C4-2B (cell line): ENCODE measurements at regions not wholly inside any gene's neighbourhood (a gene's known extent, or its start where the extent isn't known, plus 50 kb on each side); places are given as distances from the start of the nearest gene placed in this dataset.
"Not testable (repeated sequence)": the region's sequence is repeated elsewhere in the genome, so short reads cannot be mapped to it uniquely, and the experiment has no call there.

Source experiments
- H3K27ac ChIP-seq: fragments of 450-650 bp; 2 replicates; pipeline ENCODE4 v1.5.1; 2017
- ZFX ChIP-seq: fragments of 450-650 bp; IDR thresholded peaks from 2 replicates; pipeline ENCODE4 v1.6.1; 2017
- TF ChIP-seq, protein P1 (sequence below): fragments of 450-650 bp; conservative IDR thresholded peaks from 2 replicates; pipeline ENCODE4 v1.5.1; 2017; ENCODE audit warnings: mild to moderate bottlenecking

DNA sequence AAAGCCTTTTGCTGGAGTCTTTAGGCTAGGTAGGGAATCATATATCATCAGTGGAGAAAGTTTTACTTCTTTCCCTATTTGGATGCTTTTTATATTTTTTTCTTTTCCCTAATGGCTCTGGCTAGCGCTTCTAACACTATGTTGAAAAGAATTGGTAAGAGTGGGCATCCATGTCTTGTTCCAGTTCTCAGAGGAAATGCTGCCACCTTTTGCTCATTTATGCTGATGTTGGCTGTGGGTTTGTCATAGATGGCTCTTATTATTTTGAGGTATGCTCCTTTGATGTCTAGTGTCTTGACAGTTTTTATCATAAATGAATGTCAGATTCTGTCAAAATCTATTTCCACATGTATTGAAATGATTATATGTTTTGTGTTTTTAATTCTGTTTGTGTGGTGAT lies 1544.1 kb downstream of the REEP3 start:
- no peak overlapping the region for H3K27ac ChIP-seq
- no peak for TF ChIP-seq ZFX
- TF ChIP-seq, protein P1, sequence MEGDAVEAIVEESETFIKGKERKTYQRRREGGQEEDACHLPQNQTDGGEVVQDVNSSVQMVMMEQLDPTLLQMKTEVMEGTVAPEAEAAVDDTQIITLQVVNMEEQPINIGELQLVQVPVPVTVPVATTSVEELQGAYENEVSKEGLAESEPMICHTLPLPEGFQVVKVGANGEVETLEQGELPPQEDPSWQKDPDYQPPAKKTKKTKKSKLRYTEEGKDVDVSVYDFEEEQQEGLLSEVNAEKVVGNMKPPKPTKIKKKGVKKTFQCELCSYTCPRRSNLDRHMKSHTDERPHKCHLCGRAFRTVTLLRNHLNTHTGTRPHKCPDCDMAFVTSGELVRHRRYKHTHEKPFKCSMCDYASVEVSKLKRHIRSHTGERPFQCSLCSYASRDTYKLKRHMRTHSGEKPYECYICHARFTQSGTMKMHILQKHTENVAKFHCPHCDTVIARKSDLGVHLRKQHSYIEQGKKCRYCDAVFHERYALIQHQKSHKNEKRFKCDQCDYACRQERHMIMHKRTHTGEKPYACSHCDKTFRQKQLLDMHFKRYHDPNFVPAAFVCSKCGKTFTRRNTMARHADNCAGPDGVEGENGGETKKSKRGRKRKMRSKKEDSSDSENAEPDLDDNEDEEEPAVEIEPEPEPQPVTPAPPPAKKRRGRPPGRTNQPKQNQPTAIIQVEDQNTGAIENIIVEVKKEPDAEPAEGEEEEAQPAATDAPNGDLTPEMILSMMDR: no peak; the same call in 1 of the 2 replicates

- no peak for TF ChIP-seq ZFX
- TF ChIP-seq, protein P1: no peak
- no peak overlapping the region for H3K27ac ChIP-seq
Observed at GRCh38 chr10:65083222-65083621, 1562.0 kb downstream of the REEP3 start.

GRCh38 chr10:65090991-65091390 lies 1569.8 kb downstream of the REEP3 start:
- no peak overlapping the region for H3K27ac ChIP-seq
- TF ChIP-seq, protein P1: no peak
- TF ChIP-seq ZFX: no peak

- H3K27ac ChIP-seq: no peak overlapping the region
- TF ChIP-seq, protein P1: no peak
- no peak for TF ChIP-seq ZFX
Observed at GRCh38 chr10:65100146-65100545, 1578.9 kb downstream of the REEP3 start.

DNA sequence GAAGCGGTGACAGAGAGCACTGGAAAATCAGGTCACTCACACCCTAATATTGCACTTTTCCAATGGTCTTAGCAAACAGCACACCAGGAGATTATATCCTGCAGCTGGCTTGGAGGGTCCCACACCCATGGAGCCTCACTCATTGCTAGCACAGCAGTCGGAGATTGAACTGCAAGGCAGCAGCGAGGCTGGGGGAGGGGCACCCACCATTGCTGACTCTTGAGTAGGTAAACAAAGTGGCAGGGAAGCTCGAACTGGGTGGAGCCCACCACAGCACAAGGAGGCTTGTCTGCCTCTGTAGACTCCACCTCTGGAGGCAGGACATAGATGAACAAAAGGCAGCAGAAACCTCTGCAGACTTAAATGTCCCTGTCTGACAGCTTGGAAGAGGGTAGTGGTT lies 1579.7 kb downstream of the REEP3 start:
- not testable (repeated sequence) for H3K27ac ChIP-seq

GRCh38 chr10:65110009-65110408 lies 1588.8 kb downstream of the REEP3 start:
- no peak overlapping the region for H3K27ac ChIP-seq
- no peak for TF ChIP-seq ZFX
- TF ChIP-seq, protein P1: no peak

DNA sequence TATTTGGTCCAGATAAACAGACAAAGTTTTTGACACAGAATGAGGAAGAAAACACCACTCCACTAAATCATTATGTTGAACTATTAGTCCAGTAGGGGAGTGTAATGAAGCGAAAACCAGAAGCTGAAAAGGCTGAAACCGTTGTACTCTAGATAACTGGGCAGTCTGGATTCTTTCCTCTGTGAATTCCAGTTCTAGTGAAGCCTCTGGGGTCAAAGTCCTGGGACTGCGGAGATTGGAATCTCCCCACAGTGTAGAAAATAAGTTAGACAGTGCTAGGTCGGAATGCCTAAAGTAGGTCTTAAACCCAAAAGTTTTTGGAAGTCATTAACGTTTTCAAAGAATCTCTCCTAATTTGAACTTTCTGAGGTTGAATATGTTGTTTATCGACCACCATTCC lies 1589.9 kb downstream of the REEP3 start:
- not testable (repeated sequence) for H3K27ac ChIP-seq

GRCh38 chr10:65112573-65112972 lies 1591.4 kb downstream of the REEP3 start:
- no peak overlapping the region for H3K27ac ChIP-seq
- TF ChIP-seq ZFX: no peak
- TF ChIP-seq, protein P1: no peak

- TF ChIP-seq, protein P1: no peak
- no peak for TF ChIP-seq ZFX
- H3K27ac ChIP-seq: no peak overlapping the region
Observed at GRCh38 chr10:65123120-65123519, 1601.9 kb downstream of the REEP3 start.
